ENCODE measurements at regions not wholly inside any gene's neighbourhood (a gene's known extent, or its start where the extent isn't known, plus 50 kb on each side); places are given as distances from the start of the nearest gene placed in this dataset.

DNA sequence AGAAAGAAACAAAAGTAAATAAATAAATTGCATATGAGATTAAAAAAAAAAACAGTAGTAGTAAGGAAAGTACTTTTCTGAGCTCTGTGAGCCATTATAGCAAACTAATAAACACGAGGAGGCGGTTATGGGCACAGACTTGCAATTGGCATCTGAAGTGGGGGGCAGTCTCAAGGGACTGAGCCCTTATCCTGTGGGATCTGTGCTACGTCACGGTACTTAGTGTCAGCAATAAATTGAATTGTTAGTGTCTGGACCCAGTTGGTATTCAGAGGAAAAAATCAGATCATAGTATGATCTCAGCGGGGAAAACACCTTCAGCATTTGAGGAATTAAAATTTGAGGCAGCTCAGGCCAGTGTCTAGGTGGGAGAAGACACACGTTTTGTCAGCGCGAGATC lies 76.6 kb upstream of the TEX51 start:
- H3K27ac ChIP-seq = no peak overlapping the region
- no peak for DNase-seq (ENCODE audit: low read depth, low spot score)

DNA sequence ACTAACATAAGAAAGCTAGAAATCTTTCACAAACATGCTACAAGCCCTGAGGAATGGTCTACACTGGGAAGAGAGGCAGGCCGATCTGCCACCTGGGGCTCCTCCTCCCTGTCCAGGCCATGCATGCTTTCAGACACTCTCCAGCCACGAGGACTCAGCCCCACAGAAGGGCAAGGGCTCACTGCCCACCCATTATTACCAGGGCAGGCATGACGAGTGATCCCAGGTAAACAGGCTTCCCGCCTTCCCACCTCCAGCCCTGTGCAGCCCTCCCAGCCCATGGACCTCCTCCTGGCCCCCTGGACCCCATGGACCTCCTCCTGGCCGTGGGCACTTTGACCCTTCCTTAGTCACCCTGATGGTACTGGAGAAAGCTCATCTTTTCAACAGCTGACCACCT lies 75.8 kb upstream of the TEX51 start:
- H3K27ac ChIP-seq = no peak overlapping the region

DNA sequence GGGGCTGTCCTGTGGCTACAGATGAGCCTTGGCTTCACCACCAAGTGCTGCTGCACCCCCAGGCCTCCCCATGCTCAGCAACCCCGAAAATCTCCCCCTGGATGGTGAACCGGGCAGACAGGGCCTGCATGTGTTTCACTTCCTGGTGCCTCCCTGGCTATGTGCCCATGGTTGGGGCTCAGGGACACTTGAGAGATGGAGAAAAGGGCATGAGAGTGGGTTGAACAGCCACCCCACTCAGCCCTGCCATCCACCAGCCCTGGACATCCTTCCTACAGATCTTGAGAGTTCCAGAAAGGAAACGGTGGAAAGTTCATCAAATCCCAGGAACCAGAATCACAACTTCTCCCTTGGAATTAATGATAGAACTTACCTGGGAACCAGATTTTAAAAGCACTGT lies 74.7 kb upstream of the TEX51 start:
- no peak overlapping the region for H3K27ac ChIP-seq
- no peak for DNase-seq (ENCODE audit: low read depth, low spot score)

More for the DNA sequence above, 75.8 kb upstream of the TEX51 start:
- no peak for DNase-seq (ENCODE audit: low read depth, low spot score)

DNA sequence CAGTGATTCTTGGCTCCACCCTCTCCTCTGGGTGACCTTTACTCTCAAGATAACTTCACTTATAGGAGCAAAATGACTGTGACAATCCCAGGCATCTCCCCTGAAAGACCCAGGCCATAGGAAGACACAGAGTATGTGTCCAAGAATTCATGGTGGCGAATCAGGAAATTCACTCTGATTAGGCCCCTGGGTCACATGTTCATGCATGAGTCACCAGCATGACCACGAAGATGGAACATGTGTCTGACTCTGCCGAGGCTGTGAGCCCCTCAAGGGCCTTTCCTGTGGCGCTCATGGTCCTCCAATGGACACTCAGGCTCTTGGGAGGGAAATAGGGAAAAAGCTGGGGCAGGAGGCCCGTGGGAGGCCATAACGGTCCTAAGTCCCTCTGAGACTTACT lies 74.0 kb upstream of the TEX51 start:
- H3K27ac ChIP-seq = no peak overlapping the region

DNA sequence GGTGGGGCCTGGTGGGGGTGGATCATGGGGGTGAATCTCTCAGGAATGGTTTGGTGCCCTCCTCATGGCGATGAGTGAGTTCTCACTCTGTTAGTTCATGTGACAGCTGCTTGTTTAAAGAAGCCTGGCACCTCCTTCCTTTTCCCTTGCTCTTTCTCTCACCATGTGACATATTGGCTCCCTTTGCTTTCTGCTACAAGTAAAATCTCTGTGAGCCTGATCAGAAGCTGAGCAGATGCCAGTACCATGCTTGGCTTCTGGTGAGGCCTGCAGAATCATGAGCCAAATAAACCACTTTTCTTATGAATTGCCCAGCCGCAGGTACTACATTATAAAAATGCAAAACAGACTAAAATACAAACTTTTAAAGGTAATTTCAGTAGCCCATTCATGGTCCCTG lies 73.4 kb upstream of the TEX51 start:
- no peak overlapping the region for H3K27ac ChIP-seq
- DNase-seq (ENCODE audit: low read depth, low spot score) = no peak

More for the DNA sequence above, 74.0 kb upstream of the TEX51 start:
- DNase-seq (ENCODE audit: low read depth, low spot score) = no peak

DNA sequence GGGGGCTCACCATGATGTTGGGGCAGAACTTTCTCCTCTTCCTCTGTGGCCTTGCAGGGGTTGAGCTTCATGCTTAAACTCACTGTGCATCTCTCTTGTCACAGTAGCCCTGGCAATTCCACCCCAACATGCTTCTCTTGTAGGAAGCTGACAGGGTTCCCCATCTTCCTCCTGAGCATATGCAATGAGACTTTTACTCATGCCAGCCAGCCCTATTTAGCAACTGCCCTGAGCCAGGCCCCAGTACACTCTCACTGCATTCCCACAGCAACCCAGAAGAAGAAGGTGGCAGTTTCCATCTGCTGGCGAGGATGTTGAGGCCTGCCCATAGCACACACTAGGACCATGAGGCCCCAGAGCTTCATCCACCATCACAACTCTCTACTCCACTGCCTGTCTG lies 72.2 kb upstream of the TEX51 start:
- DNase-seq (ENCODE audit: low read depth, low spot score) = no peak
- H3K27ac ChIP-seq = no peak overlapping the region

DNA sequence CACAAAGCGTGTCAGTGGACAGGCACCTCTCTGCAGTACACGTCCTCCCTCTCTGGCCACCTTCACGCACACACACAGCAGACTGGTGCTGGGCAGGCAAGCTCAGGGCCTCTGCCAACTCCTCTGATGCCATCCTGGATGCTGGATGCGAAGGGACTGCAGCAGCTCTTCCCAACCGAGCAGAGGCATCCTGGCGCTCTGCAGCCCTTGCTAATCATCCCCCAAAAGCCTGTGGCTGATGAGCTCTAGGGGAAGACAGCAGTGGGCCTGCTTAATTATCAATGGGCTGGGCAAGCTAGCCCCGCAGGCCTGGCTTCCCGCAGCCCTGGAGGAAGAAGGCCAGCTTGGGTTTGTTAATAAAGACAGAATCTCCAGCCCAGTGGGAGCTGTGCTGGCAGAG lies 71.3 kb upstream of the TEX51 start:
- DNase-seq (ENCODE audit: low read depth, low spot score) = no peak
- no peak overlapping the region for H3K27ac ChIP-seq

DNA sequence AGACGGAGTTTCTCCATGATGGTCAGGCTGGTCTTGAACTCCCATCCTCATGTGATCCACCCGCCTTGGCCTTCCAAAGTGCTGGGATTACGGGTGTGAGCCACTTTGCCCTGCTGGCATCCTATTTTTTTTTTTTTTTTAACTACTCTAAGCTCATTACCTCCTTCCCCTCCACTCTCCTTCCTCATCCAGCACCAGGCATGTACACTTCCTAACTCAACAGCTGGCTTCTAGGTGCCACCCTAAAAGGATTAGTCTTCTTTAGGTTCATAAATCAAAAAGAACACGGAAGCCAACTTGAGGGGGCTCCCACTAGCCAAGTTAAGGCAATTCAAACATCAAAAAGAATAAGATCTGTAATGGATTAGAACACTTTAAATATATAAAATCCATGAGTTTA lies 70.6 kb upstream of the TEX51 start:
- no peak for DNase-seq (ENCODE audit: low read depth, low spot score)
- H3K27ac ChIP-seq = no peak overlapping the region

DNA sequence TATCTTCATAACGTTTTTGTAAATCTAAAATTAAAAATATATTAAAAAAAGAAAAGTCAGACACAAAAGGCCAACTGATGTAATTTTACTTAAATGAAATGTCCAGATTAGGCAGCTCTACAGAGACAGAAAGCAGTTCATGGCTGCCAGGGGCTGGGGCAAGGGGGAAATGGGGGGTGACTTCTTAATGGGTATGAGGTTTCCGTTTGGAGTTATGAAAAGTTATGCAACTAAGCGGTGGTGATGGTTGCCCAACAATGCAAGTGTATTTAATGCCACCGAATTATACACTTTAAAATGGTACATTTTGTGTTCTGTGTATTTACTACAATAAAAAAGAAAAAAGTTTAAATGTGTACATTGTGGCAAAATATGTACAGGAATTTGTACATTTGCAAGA lies 70.2 kb upstream of the TEX51 start:
- no peak overlapping the region for H3K27ac ChIP-seq
- DNase-seq (ENCODE audit: low read depth, low spot score) = no peak

DNA sequence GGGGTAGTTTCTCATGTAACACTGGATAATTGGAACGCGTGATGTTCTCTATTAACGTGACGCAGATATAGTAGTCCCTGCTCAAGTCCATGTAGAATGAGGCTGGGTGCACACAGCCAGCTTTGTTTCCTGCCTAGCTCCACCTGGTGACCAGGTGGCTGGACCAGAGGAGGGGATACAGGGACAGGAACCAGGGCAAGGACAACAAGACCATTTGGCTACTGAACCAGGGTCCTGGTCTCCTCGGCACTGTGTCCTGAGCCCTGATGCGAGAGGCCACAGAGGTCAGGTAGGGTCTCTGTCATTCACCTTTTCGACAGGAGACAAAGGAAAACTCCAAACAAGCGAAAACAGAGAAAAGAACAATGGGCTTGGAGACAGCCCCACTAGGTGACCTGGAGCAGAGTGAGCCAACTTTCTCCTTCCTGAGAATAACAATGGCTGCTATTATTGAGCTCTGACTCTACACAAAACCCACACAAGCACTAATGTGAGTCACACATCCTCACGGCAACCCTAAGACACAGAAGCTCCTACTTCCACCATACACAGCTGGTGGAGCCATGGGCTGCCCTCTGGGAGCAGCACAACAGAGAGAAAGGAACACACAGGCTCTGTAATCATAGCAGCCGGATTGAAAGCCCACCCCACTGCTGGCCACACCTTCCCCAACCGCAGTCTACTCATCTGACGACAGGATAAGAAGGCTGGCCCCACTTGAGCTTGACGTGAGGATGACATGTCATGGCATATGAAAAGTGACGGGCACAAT lies 67.3 kb upstream of the TEX51 start:
- H3K27ac ChIP-seq = no peak overlapping the region
- DNase-seq (ENCODE audit: low read depth, low spot score) = no peak

DNA sequence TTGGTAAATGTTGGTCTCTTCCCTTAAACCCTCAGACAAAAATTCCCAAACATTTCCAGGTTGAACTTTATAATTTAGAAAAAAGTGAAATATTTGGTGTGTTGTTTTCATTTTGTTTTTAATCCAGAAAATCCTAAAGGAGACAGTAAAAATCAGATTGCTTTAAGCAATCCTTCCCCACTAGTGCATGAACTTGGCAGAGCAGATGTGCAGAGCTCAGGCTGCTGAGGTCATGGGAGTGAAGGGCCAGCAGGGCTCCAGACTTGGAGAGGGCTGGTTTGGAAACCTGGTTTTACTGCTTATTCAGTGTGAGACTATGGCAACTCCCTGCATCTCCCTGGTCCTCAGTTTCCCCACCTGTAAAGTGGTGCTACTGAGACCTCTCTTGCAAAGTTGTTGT lies 66.7 kb upstream of the TEX51 start:
- DNase-seq (ENCODE audit: low read depth, low spot score) = no peak
- H3K27ac ChIP-seq = no peak overlapping the region

DNA sequence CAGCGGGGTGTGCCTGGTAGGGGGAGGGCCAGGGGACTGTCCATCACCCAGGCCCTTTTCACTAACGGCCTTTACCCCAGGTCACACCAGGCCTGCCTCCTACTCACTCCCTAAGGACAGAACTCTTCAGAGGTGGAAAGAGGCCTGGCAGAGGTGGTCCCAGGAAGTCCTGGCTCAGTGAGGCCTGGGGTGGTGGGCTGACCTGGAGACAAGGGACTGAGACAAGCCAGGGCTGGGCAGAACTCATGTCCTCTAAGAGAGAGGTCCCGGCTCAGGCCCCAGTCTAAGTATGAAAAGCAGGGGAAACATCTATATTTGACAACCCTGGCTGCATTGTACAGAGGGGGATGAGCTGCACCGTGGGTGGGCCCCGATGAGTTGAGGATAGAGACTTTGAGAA lies 65.9 kb upstream of the TEX51 start:
- no peak for DNase-seq (ENCODE audit: low read depth, low spot score)
- no peak overlapping the region for H3K27ac ChIP-seq

DNA sequence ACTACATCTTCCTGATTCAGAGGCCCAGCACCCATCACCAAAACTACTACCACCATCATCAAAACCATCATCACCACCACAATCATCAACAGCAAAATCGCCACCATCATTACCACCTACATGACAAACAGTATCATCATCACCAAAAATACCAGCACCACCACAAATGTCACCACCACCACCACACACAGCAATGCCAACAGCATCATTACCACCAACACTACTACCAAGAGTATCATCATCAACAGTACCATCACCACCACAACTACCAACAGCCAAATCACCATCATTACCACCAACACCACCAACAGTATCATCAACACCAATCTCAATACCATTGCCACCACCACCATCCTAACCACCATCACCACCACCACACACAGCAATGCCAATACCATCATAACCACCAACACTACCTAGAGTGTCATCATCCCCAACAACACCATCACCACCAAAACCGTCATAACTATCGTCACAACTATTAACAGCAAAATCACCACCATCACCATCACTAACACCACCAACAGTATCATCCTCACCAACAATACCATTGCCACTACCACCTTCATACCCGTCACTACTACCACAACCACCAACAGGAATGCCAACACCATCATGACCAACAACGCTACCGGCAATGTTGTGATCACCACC lies 64.6 kb upstream of the TEX51 start:
- no peak overlapping the region for H3K27ac ChIP-seq
- DNase-seq (ENCODE audit: low read depth, low spot score) = no peak

DNA sequence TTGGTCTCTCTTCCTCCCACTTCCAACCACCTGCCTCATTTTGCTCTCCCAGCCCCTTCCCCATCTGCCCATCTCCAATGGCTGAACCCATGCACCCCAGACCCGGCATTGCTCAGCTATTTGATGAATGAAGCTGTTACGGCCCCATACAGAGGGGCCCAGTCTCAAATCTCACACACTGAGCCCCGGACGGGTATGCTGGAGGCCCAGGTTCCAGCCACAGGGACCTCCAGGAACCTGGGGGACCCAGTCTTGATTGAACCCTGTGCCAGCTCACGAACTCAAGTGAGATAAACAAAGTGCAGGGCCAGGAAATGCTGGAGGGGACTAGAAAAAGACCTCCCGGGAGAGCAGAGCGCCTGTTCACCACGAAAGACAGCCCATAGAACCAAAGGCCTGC lies 63.4 kb upstream of the TEX51 start:
- no peak overlapping the region for H3K27ac ChIP-seq
- DNase-seq (ENCODE audit: low read depth, low spot score) = no peak

DNA sequence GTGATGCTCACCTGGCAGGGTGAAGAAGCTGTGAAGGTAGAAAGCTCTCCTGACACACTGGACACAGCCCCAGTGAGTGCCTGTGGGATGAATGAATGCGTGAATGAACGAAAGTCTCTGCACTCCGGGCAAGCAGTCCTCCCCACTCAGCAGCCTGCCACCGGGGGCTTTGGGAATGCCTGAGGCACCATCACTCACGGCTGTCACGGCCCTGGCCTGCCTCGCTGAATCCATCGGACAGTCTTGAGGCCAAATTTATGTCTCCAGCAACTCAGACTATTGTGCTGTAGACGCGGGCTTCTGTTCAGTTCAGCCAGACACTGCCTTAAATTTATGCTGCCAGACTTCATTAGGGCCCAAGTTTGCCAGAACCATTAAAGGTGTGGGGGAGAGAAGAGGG lies 62.9 kb upstream of the TEX51 start:
- H3K27ac ChIP-seq = no peak overlapping the region
- no peak for DNase-seq (ENCODE audit: low read depth, low spot score)

DNA sequence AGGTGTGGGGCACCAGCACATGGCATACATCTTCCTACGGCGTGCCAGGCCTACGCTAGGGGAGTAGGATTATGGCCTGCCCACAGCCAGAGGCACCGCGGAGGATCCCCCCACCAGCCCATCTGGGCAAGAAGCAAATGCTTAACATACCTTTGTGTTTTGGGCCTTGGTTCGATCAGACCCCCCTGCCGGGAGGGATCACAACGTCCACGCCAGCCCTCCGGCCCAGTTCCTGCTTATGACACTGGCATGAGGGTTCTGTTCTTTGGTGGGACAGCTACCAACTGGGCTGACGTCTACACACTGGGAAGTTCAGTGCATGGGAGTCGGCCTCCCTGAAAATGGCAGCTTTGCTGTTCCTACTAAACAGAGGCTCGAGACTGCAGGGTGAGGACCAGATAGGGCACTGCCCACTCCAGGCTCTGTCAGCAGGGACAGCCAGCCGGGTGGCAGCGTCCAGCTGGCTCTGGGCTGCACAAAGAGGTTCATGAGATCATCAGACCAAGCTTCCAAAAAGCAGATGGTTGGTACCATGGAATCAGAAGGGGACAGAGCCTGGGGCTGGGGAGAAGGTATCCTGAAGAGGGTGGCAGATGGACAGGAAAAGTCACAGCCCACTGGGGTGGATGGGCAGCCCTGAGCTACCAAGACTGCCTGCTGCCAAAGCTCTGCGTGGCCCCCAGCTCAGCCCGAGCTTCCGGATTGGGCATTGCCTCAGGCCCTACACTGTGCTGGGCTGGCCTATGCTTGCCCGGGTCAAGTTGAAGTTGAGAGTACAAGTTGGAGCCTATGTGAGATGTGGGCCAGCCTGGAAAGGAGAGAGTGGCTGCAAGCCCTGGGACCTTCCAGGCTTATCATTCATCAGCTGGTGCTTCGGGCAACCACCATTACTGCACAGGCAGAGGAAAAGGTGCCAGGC lies 61.7 kb upstream of the TEX51 start:
- no peak for DNase-seq (ENCODE audit: low read depth, low spot score)
- no peak overlapping the region for H3K27ac ChIP-seq

DNA sequence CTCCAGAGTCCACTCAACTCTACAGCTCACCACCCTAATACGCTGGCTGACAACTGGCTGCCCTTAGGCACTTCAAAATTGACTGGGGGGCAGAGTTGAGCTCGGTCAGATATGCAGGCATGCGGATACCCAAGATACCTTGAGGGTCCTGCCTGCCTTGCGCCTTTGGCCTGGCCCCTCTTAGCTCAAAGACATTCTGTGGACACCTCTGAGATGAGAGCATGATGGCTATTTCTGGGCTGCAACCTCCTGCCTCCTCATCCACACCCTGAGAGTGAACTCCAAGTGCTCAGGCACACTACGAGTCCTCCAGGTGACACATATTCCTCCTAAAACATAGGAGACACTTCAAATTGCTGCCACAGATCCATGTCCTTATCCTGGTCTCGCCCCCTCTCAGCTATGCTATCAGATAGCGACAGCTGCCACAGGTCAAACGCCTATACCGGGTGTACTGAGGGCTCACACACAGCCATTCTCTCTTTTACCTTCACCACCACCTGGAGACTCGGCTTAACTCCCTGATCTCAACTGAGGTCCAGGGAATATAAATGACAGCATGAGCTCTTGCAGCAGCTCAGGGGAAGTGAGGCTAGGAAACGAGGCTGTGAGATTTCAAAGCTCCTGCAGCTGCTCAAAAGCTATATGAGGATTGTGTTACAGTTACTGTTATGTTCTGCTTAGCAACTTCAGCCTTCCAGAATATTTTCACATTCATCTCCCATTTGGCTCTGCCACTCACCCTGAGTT lies 60.5 kb upstream of the TEX51 start:
- no peak overlapping the region for H3K27ac ChIP-seq
- DNase-seq (ENCODE audit: low read depth, low spot score) = no peak

DNA sequence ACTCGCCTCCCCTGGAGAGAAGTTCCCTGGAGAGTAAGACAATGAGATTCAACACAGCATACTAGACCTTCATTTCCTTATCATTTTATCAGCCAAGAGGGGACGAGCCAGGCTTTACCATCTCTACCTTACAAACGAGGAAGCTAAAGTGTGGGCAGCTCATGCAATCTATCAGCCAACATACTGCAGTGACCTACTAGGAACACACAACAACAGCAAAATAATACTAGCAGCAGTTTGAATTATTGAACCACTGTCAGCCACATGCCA lies 60.0 kb upstream of the TEX51 start:
- H3K27ac ChIP-seq = no peak overlapping the region
- no peak for DNase-seq (ENCODE audit: low read depth, low spot score)

DNA sequence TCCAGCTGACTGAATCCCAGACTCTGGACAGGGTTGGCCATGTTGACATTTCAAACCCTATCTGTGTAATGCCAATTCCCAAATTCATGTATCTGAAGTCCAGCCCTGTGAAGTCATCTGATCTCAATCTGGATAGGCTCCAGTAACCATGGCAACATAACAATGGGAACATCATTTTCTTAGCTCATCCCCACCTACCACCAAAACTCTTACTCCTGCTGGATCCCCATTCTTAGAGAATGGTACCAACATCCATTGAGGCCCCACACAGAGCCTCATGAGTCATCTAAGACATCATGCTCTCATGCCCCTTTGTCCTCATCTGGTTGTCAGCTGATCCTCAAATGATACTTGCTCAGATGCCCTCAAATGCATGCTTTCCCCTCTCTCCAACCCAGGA lies 58.9 kb upstream of the TEX51 start:
- DNase-seq (ENCODE audit: low read depth, low spot score) = no peak
- no peak overlapping the region for H3K27ac ChIP-seq

DNA sequence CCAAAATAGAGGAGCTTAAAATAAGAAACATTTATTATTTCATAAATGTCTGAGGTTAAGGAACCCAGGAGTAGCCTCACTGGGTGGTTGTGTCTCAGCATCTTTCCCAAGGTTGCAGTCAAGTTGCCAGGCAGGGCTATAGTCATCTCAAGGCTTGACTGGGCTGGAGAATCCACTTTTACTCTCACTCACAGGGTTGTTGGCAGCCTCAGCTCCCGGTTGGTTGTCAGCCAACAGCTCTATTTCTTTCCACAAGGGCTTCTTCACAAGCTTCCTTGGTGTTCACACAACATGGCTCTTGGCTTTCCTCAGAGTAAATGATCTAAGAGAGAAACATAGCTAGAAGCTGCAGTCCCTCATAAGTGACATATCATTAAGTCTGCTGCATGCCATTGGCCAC lies 55.6 kb upstream of the TEX51 start:
- no peak overlapping the region for H3K27ac ChIP-seq
- DNase-seq (ENCODE audit: low read depth, low spot score) = no peak

DNA sequence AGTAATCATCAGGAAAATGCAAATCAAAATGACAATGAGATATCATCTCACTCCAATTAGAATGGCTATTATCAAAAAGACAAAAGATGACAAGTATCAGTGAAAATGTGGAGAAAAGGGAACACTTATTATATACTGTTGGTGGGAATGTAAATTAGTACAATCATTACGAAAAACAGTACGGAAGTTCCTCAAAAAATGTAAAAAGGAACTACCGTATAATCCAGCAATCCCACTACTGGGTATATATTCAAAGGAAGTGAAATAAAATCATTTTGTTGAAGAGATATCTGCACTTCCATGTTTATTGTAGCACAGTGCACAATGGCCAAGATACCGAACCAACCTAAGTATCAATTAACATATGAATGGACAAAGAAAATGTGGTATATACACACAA lies 52.4 kb upstream of the TEX51 start:
- no peak for DNase-seq (ENCODE audit: low read depth, low spot score)
- H3K27ac ChIP-seq = no peak overlapping the region

All from epithelial cell of prostate (primary cell).